H1 (cell line): ENCODE measurements at regions not wholly inside any gene's neighbourhood (a gene's known extent, or its start where the extent isn't known, plus 50 kb on each side); places are given as distances from the start of the nearest gene placed in this dataset.

Source experiments
- CTCF ChIA-PET: fragments of 300-600 bp; sonication (Branson Sonifier 250); formaldehyde crosslinking; loops from one replicate; lab custom pipeline; 2021; ENCODE audit not compliant: partially characterized antibody; lab: Charles Lee
- POLR2A ChIA-PET: fragments of 300-600 bp; sonication (Branson Sonifier 250); formaldehyde crosslinking; loops from one replicate; lab custom pipeline; 2021; ENCODE audit warnings: inconsistent platforms; ENCODE audit not compliant: partially characterized antibody; lab: Charles Lee
- DNase-seq, 2 experiments: peaks; one replicate each; pipeline versions ENCODE4 v3.0.0 to v3.0.0-alpha.2; 2010 to 2022; ENCODE audit warnings: low spot score in 2 of 2, low read depth in 1 of 2, mixed read lengths in 1 of 2
- FAIRE-seq: peaks from 2 replicates; lab custom pipeline; 2011; peaks lifted over from hg19 to GRCh38; lab: Jason Lieb, UNC
- H2AFZ ChIP-seq: 2 replicates; pipeline ENCODE4 v1.8.1; 2012; ENCODE audit warnings: low read length, inconsistent platforms
- H2AK5ac ChIP-seq: 2 replicates; pipeline ENCODE4 v1.6.1; 2013; ENCODE audit warnings: low read depth, low read length
- H2BK120ac ChIP-seq: replicated peaks from 2 replicates; pipeline ENCODE3; 2013; ENCODE audit warnings: low read depth, low read length, inconsistent platforms
- H2BK12ac ChIP-seq: 2 replicates; pipeline ENCODE4 v1.6.1; 2013; ENCODE audit warnings: low read depth, low read length
- H2BK15ac ChIP-seq: 2 replicates; pipeline ENCODE4 v1.6.1; 2013; ENCODE audit warnings: low read length
- H2BK20ac ChIP-seq: 2 replicates; pipeline ENCODE4 v1.6.1; 2013; ENCODE audit warnings: low read length
- H2BK5ac ChIP-seq: 2 replicates; pipeline ENCODE4 v1.6.1; 2013; ENCODE audit warnings: low read depth, low read length
- H3K14ac ChIP-seq: 2 replicates; pipeline ENCODE4 v1.6.1; 2013; ENCODE audit warnings: inconsistent platforms; ENCODE audit not compliant: insufficient read length
- H3K18ac ChIP-seq: 2 replicates; pipeline ENCODE4 v1.6.1; 2013; ENCODE audit warnings: low read length; ENCODE audit errors: extremely low read depth
- H3K23ac ChIP-seq: 2 replicates; pipeline ENCODE4 v1.6.1; 2013; ENCODE audit warnings: inconsistent platforms; ENCODE audit not compliant: insufficient read length
- H3K23me2 ChIP-seq: 2 replicates; pipeline ENCODE4 v1.6.1; 2013; ENCODE audit warnings: low read depth, low read length
- H3K27ac ChIP-seq: 2 replicates; pipeline ENCODE4 v1.6.1; 2011; ENCODE audit warnings: low read depth, low read length, inconsistent platforms
- H3K27me3 ChIP-seq, 4 experiments: replicated peaks in 1 of 4; 1 replicate in 1 of 4; 2 replicates in 3 of 4; pipeline versions ENCODE4 v1.6.1 to v1.8.1; 2011 to 2013; ENCODE audit warnings: low read length in 3 of 4, mild to moderate bottlenecking in 3 of 4, inconsistent platforms in 2 of 4, mixed read lengths in 2 of 4, moderate library complexity in 1 of 4; ENCODE audit not compliant: control insufficient read depth in 3 of 4, insufficient read depth in 3 of 4; ENCODE audit errors: extremely low read depth in 1 of 4
- H3K36me3 ChIP-seq, 4 experiments: 2 replicates each; pipeline versions ENCODE4 v1.6.1 to v1.8.1; 2011 to 2013; ENCODE audit warnings: mild to moderate bottlenecking in 4 of 4, low read length in 3 of 4, moderate library complexity in 2 of 4, control low read depth in 1 of 4, inconsistent platforms in 1 of 4; ENCODE audit not compliant: insufficient read depth in 4 of 4, control insufficient read depth in 2 of 4
- H3K4ac ChIP-seq: replicated peaks from 2 replicates; pipeline ENCODE3; 2013; ENCODE audit warnings: low read length, low read depth, mixed read lengths, inconsistent platforms; ENCODE audit not compliant: insufficient read length
- H3K4me1 ChIP-seq, 4 experiments: replicated peaks in 1 of 4; 1 replicate in 1 of 4; 2 replicates in 3 of 4; pipeline versions ENCODE4 v1.6.1 to v1.8.1; 2011 to 2013; ENCODE audit warnings: low read length in 3 of 4, inconsistent platforms in 2 of 4, mixed read lengths in 1 of 4; ENCODE audit not compliant: insufficient read depth in 4 of 4, control insufficient read depth in 3 of 4
- H3K4me2 ChIP-seq, 2 experiments: 2 replicates each; pipeline versions ENCODE4 v1.6.1 to v1.8.1; 2011 to 2013; ENCODE audit warnings: low read depth in 2 of 2, low read length in 2 of 2, control low read depth in 1 of 2, inconsistent platforms in 1 of 2, mild to moderate bottlenecking in 1 of 2; ENCODE audit not compliant: insufficient read depth in 1 of 2
- H3K4me3 ChIP-seq, 4 experiments: fragments of 200-600, 300-600 bp in 1 of 4; sonication (generic), shearing (Covaris generic), sonication (Bioruptor Twin) in 1 of 4; 2 replicates each; pipeline versions ENCODE4 v1.5.1 to v1.8.1; 2011 to 2016; ENCODE audit warnings: low read length in 4 of 4, low read depth in 3 of 4, control low read depth in 2 of 4, inconsistent platforms in 2 of 4, mild to moderate bottlenecking in 2 of 4, mixed read lengths in 1 of 4, moderate library complexity in 1 of 4; ENCODE audit not compliant: insufficient read depth in 2 of 4; ENCODE audit errors: extremely low read depth in 1 of 4
- H3K56ac ChIP-seq: replicated peaks from 2 replicates; pipeline ENCODE3; 2013; ENCODE audit warnings: low read depth, mild to moderate bottlenecking, mixed read lengths, low read length, inconsistent platforms; ENCODE audit not compliant: insufficient read length
- H3K79me1 ChIP-seq: 2 replicates; pipeline ENCODE4 v1.6.1; 2013; ENCODE audit warnings: low read depth, low read length, control low read depth
- H3K79me2 ChIP-seq, 2 experiments: 2 replicates each; pipeline versions ENCODE4 v1.6.1 to v1.8.1; 2012 to 2013; ENCODE audit warnings: low read length in 2 of 2, mild to moderate bottlenecking in 2 of 2, inconsistent platforms in 1 of 2; ENCODE audit not compliant: insufficient read depth in 2 of 2, control insufficient read depth in 1 of 2
- H3K9ac ChIP-seq, 4 experiments: replicated peaks in 1 of 4; 1 replicate in 1 of 4; 2 replicates in 3 of 4; pipeline versions ENCODE4 v1.6.1 to v1.8.1; 2011 to 2013; ENCODE audit warnings: low read depth in 3 of 4, low read length in 3 of 4, control low read depth in 2 of 4, mild to moderate bottlenecking in 2 of 4, moderate library complexity in 2 of 4, inconsistent platforms in 1 of 4; ENCODE audit errors: extremely low read depth in 1 of 4
- H3K9me3 ChIP-seq, 2 experiments: 2 replicates each; pipeline versions ENCODE4 v1.6.1 to v1.8.1; 2012 to 2013; ENCODE audit warnings: mild to moderate bottlenecking in 2 of 2, moderate library complexity in 2 of 2, control low read depth in 1 of 2, inconsistent platforms in 1 of 2, low read depth in 1 of 2, low read length in 1 of 2, mixed read lengths in 1 of 2; ENCODE audit not compliant: insufficient read depth in 2 of 2
- H4K20me1 ChIP-seq, 2 experiments: replicated peaks in 1 of 2; 2 replicates each; pipeline versions ENCODE3 to v1.8.1; 2011 to 2013; ENCODE audit warnings: inconsistent platforms in 2 of 2, low read length in 2 of 2, mild to moderate bottlenecking in 1 of 2; ENCODE audit not compliant: insufficient read depth in 2 of 2, control insufficient read depth in 1 of 2
- H4K5ac ChIP-seq: 2 replicates; pipeline ENCODE4 v1.6.1; 2013; ENCODE audit warnings: low read length, low read depth, mixed read lengths, inconsistent platforms; ENCODE audit not compliant: insufficient read length
- H4K8ac ChIP-seq: 2 replicates; pipeline ENCODE4 v1.8.0; 2013; ENCODE audit warnings: mild to moderate bottlenecking, moderate library complexity, low read length, inconsistent platforms; ENCODE audit not compliant: insufficient read depth; ENCODE audit errors: extremely low read depth
- H4K91ac ChIP-seq: replicated peaks from 2 replicates; pipeline ENCODE3; 2013; ENCODE audit warnings: low read length, mixed read lengths, inconsistent platforms; ENCODE audit not compliant: insufficient read length
- CBX8 ChIP-seq: fragments of 300-800, 300-1000 bp; sonication (generic); IDR thresholded peaks from 2 replicates; pipeline ENCODE4 v1.7.1; 2016; ENCODE audit warnings: low read depth, low read length, borderline replicate concordance
- CEBPB ChIP-seq: IDR thresholded peaks from 2 replicates; pipeline ENCODE4 v1.6.1; 2012; ENCODE audit warnings: low read depth, low read length
- CTBP2 ChIP-seq: IDR thresholded peaks from 2 replicates; pipeline ENCODE4 v1.7.0; 2011; ENCODE audit warnings: borderline replicate concordance, mild to moderate bottlenecking, moderate library complexity, mixed read lengths, low read length; ENCODE audit not compliant: insufficient read depth, insufficient read length
- EP300 ChIP-seq, 2 experiments: IDR thresholded peaks; 1 replicate in 1 of 2; 2 replicates in 1 of 2; pipeline ENCODE4 v1.6.1; 2011 to 2012; ENCODE audit warnings: low read depth in 2 of 2, low read length in 2 of 2, mild to moderate bottlenecking in 2 of 2, borderline replicate concordance in 1 of 2, inconsistent platforms in 1 of 2, moderate library complexity in 1 of 2
- JUN ChIP-seq: IDR thresholded peaks from 2 replicates; pipeline ENCODE4 v1.6.1; 2011; ENCODE audit warnings: low read depth, mild to moderate bottlenecking, improper control_type of control experiment, low read length
- JUND ChIP-seq: IDR thresholded peaks from 2 replicates; pipeline ENCODE4 v1.6.1; 2011; ENCODE audit warnings: mild to moderate bottlenecking, improper control_type of control experiment, low read length
- POLR2A ChIP-seq, 2 experiments: IDR thresholded peaks; 1 replicate in 1 of 2; 2 replicates in 1 of 2; pipeline ENCODE4 v1.6.1; 2011; ENCODE audit warnings: low read depth in 2 of 2, low read length in 2 of 2, mild to moderate bottlenecking in 2 of 2; ENCODE audit errors: control extremely low read depth in 1 of 2
- RNF2 ChIP-seq: fragments of 200-900, 300-1000 bp; sonication (generic); IDR thresholded peaks from 2 replicates; pipeline ENCODE4 v1.7.1; 2016; ENCODE audit warnings: borderline replicate concordance, low read depth, mild to moderate bottlenecking, antibody characterized with exemption, low read length; ENCODE audit not compliant: poor library complexity, severe bottlenecking; ENCODE audit errors: missing control alignments
- RXRA ChIP-seq: IDR thresholded peaks from 2 replicates; pipeline ENCODE4 v1.6.1; 2011; ENCODE audit warnings: low read depth, mild to moderate bottlenecking, low read length, moderate library complexity; ENCODE audit not compliant: insufficient read depth
- SIN3A ChIP-seq, 2 experiments: IDR thresholded peaks in 1 of 2; conservative IDR thresholded peaks in 1 of 2; 2 replicates each; pipeline ENCODE4 v1.6.1; 2011 to 2012; ENCODE audit warnings: low read length in 2 of 2, improper control_type of control experiment in 1 of 2, low read depth in 1 of 2, mild to moderate bottlenecking in 1 of 2
- SP1 ChIP-seq: IDR thresholded peaks from 2 replicates; pipeline ENCODE4 v1.6.1; 2011; ENCODE audit warnings: low read depth, low read length
- TBP ChIP-seq: IDR thresholded peaks from 2 replicates; pipeline ENCODE4 v1.6.1; 2011; ENCODE audit warnings: low read depth, low read length, improper control_type of control experiment
- TEAD4 ChIP-seq: IDR thresholded peaks from 2 replicates; pipeline ENCODE4 v1.6.1; 2012; ENCODE audit warnings: low read depth, low read length, inconsistent platforms, mixed read lengths
- WGBS, 2 experiments: shearing (Covaris generic) in 1 of 2; methylation state at CpG; one replicate each; pipeline versions ENCODE4 v1.1.6 to v1.1.7; 2013 to 2015; ENCODE audit warnings: low lambda C conversion rate in 2 of 2, mixed read lengths in 2 of 2, inconsistent platforms in 1 of 2, low coverage in 1 of 2, missing lambda C conversion rate in 1 of 2; ENCODE audit not compliant: insufficient replicate concordance in 2 of 2, insufficient coverage in 1 of 2, insufficient read length in 1 of 2; ENCODE audit errors: extremely low coverage in 1 of 2, missing lambda C conversion rate in 1 of 2; 5-methylcytosine and 5-hydroxymethylcytosine counted together

DNA sequence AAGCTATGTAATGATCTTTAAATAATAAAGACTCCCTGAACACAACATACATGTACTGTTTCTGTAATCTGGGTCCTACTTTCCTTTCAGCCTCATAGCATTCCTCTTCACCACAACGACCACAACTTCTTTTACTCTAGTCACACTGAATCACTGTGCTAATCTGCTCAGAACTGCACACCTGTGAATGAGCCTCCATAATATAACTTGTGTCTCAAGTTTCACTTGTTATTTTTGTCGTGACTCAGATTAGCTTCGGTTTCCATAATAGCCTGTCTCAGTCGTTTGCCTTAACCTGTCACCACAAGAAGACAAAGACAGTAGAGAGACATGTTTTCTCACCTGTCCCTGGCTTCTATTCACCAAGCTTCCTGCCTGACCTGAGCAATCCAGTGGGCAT is 61.8 kb downstream of the MAGED1 start:
- Histone ChIP-seq H2BK5ac (no peak overlapping the region), H3K4ac (no peak overlapping the region), H2BK120ac (no peak overlapping the region), H4K91ac (no peak overlapping the region), H2AK5ac (no peak overlapping the region), H3K9ac (no peak overlapping the region), H3K23me2 (no peaks in the 10 kb centered on the region), H3K27me3 (no peaks in the 10 kb centered on the region), H3K4me2 (no peak overlapping the region), H3K56ac (no peak overlapping the region), H3K79me2 (no peaks in the 10 kb centered on the region), H3K4me3 (no peak overlapping the region), H3K23ac (no peak overlapping the region), H2BK12ac (no peak overlapping the region), H4K5ac (no peak overlapping the region), H3K4me1 (no peaks in the 10 kb centered on the region), H3K27ac (no peak overlapping the region), H3K18ac (no peak overlapping the region), H3K79me1 (no peaks in the 10 kb centered on the region), H2BK15ac (no peak overlapping the region), H3K36me3 (no peaks in the 10 kb centered on the region), H3K14ac (no peak overlapping the region), H4K8ac (no peak overlapping the region), H4K20me1 (no peaks in the 10 kb centered on the region), H3K9me3 (no peaks in the 10 kb centered on the region), H2AFZ (no peak overlapping the region), H2BK20ac (no peak overlapping the region)
- ChIA-PET CTCF (no interaction called here), POLR2A (no interaction called here)
- DNase-seq (no peak), FAIRE-seq (no peak)
- 90% methylated on average over 4 of the region's 4 CpGs; no CpG with 5 or more reads in 1 of the 2 experiments for WGBS, 2 experiments
- TF ChIP-seq CBX8 (no peak), SP1 (no peak), JUN (no peak), CEBPB (no peak), RXRA (no peak), POLR2A (IDR thresholded peaks at IDR 0.05; ENCODE audit: control extremely low read depth in 1 of 2, low read depth in 2 of 2, low read length in 2 of 2) (no peak), TBP (no peak), EP300 (IDR thresholded peaks at IDR 0.05; ENCODE audit: borderline replicate concordance in 1 of 2, low read depth in 2 of 2, low read length in 2 of 2) (no peak), SIN3A (conservative IDR thresholded peaks at IDR 0.05 in 1 of 2, IDR thresholded peaks at IDR 0.05 in 1 of 2; ENCODE audit: low read depth in 1 of 2, low read length in 2 of 2) (no peak), CTBP2 (no peak), JUND (no peak), TEAD4 (no peak), RNF2 (no peak)
